Mesenchymal stem cell (in vitro differentiated cells and primary cell): ENCODE measurements at regions not wholly inside any gene's neighbourhood (a gene's known extent, or its start where the extent isn't known, plus 50 kb on each side); places are given as distances from the start of the nearest gene placed in this dataset.

Experiments
- DNase-seq: peaks from one replicate; pipeline ENCODE4 v3.0.0-alpha.2; 2013
- H2AFZ ChIP-seq: one replicate; pipeline ENCODE4 v1.6.1; 2013; ENCODE audit warnings: low read depth, mild to moderate bottlenecking, control low read depth, inconsistent platforms, low read length, moderate library complexity
- H2AK5ac ChIP-seq: 2 replicates; pipeline ENCODE4 v1.6.1; 2013; ENCODE audit warnings: low read length, moderate library complexity, mild to moderate bottlenecking, inconsistent platforms; ENCODE audit not compliant: severe bottlenecking
- H2BK120ac ChIP-seq: one replicate; pipeline ENCODE4 v1.6.1; 2013; ENCODE audit warnings: low read depth, mild to moderate bottlenecking, inconsistent platforms, low read length, moderate library complexity
- H2BK12ac ChIP-seq, 2 experiments: one replicate each; pipeline ENCODE4 v1.6.1; 2013; ENCODE audit warnings: inconsistent platforms in 2 of 2, low read length in 2 of 2, mild to moderate bottlenecking in 2 of 2, moderate library complexity in 2 of 2, control low read depth in 1 of 2
- H2BK15ac ChIP-seq: one replicate; pipeline ENCODE4 v1.6.1; 2013; ENCODE audit warnings: mild to moderate bottlenecking, low read depth, inconsistent platforms; ENCODE audit not compliant: poor library complexity, severe bottlenecking
- H2BK5ac ChIP-seq: 2 replicates; pipeline ENCODE4 v1.6.1; 2013; ENCODE audit warnings: low read depth, mild to moderate bottlenecking, low read length, control low read depth, inconsistent platforms; ENCODE audit not compliant: poor library complexity, severe bottlenecking
- H3K14ac ChIP-seq, 2 experiments: one replicate each; pipeline ENCODE4 v1.6.1; 2013; ENCODE audit warnings: inconsistent platforms in 2 of 2, low read length in 2 of 2, control low read depth in 1 of 2, mild to moderate bottlenecking in 1 of 2, moderate library complexity in 1 of 2
- H3K18ac ChIP-seq, 2 experiments: one replicate each; pipeline ENCODE4 v1.6.1; 2013; ENCODE audit warnings: inconsistent platforms in 2 of 2, low read length in 2 of 2, control low read depth in 1 of 2, low read depth in 1 of 2, mild to moderate bottlenecking in 1 of 2
- H3K23ac ChIP-seq, 2 experiments: one replicate each; pipeline ENCODE4 v1.6.1; 2013; ENCODE audit warnings: inconsistent platforms in 2 of 2, low read length in 2 of 2, mild to moderate bottlenecking in 2 of 2, moderate library complexity in 2 of 2, control low read depth in 1 of 2
- H3K27ac ChIP-seq: 2 replicates; pipeline ENCODE4 v1.5.1; 2013; ENCODE audit warnings: mild to moderate bottlenecking, moderate library complexity, low read length, control low read depth, inconsistent platforms; ENCODE audit not compliant: poor library complexity, severe bottlenecking
- H3K27me3 ChIP-seq, 2 experiments: 2 replicates each; pipeline versions ENCODE4 v1.6.1 to v1.7.0; 2013; ENCODE audit warnings: low read length in 2 of 2, mild to moderate bottlenecking in 2 of 2, moderate library complexity in 2 of 2, control low read depth in 1 of 2, inconsistent platforms in 1 of 2; ENCODE audit not compliant: control insufficient read depth in 1 of 2, insufficient read depth in 1 of 2
- H3K36me3 ChIP-seq, 2 experiments: 2 replicates each; pipeline versions ENCODE4 v1.6.1 to v1.7.0; 2013; ENCODE audit warnings: low read length in 2 of 2, control low read depth in 1 of 2, inconsistent platforms in 1 of 2, low read depth in 1 of 2, mild to moderate bottlenecking in 1 of 2; ENCODE audit not compliant: insufficient read depth in 2 of 2, control insufficient read depth in 1 of 2
- H3K4ac ChIP-seq, 2 experiments: one replicate each; pipeline ENCODE4 v1.6.1; 2013; ENCODE audit warnings: inconsistent platforms in 2 of 2, low read length in 2 of 2, mild to moderate bottlenecking in 2 of 2, moderate library complexity in 2 of 2, control low read depth in 1 of 2, low read depth in 1 of 2
- H3K4me1 ChIP-seq: 2 replicates; pipeline ENCODE4 v1.6.1; 2013; ENCODE audit warnings: low read depth, low read length, control low read depth; ENCODE audit not compliant: control insufficient read depth, insufficient read depth
- H3K4me2 ChIP-seq: 2 replicates; pipeline ENCODE4 v1.6.1; 2013; ENCODE audit warnings: low read length, mild to moderate bottlenecking, inconsistent platforms; ENCODE audit not compliant: poor library complexity, severe bottlenecking
- H3K4me3 ChIP-seq, 2 experiments: 2 replicates each; pipeline versions ENCODE4 v1.5.1 to v1.7.0; 2013; ENCODE audit warnings: low read length in 2 of 2, mild to moderate bottlenecking in 2 of 2, control low read depth in 1 of 2, low read depth in 1 of 2; ENCODE audit not compliant: insufficient read depth in 1 of 2
- H3K79me1 ChIP-seq: replicated peaks from 2 replicates; pipeline ENCODE4 v1.6.1; 2013; ENCODE audit warnings: mild to moderate bottlenecking, control low read depth, low read length, inconsistent platforms; ENCODE audit not compliant: poor library complexity, severe bottlenecking
- H3K9ac ChIP-seq: 2 replicates; pipeline ENCODE4 v1.7.0; 2013; ENCODE audit warnings: mild to moderate bottlenecking, low read length, moderate library complexity
- H3K9me3 ChIP-seq: 2 replicates; pipeline ENCODE4 v1.7.0; 2013; ENCODE audit warnings: mild to moderate bottlenecking, low read length; ENCODE audit not compliant: control insufficient read depth
- H4K8ac ChIP-seq: one replicate; pipeline ENCODE4 v1.6.1; 2013; ENCODE audit warnings: inconsistent platforms, mild to moderate bottlenecking, low read length, moderate library complexity
- H4K91ac ChIP-seq: one replicate; pipeline ENCODE4 v1.6.1; 2013; ENCODE audit warnings: mild to moderate bottlenecking, low read length, inconsistent platforms
- WGBS: methylation state at CpG from one replicate; pipeline ENCODE4 v1.1.7; 2013; ENCODE audit warnings: mixed read lengths; 5-methylcytosine and 5-hydroxymethylcytosine counted together

DNA sequence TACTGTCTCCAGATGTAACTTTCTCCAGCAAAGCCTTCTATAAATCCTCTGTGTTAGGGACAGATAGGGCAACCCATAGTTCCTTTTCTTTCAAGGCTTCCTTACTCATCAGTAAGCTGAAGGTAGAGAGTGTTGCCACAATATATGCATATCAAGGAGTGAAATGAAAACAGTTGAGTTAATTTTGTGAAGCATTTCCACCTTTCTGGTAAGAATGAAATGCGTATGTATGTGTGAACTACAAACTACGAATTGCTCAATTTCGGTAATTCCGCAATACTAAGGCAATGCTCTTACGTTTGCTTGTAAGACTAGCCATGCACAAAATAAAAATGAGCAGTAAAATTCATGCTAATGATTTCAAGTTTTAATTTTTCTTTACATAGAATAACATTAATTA, 61.2 kb upstream of the HBS1L start:
- Histone ChIP-seq H3K36me3 (no peaks in the 10 kb centered on the region), H3K4me2 (no peak overlapping the region), H3K18ac (no peak overlapping the region), H3K9ac (no peak overlapping the region), H3K23ac (no peak overlapping the region), H2BK120ac (no peak overlapping the region), H4K91ac (no peak overlapping the region), H4K8ac (no peak overlapping the region), H2BK12ac (no peak overlapping the region), H3K4ac (no peak overlapping the region), H3K79me1 (no peaks in the 10 kb centered on the region), H3K27me3 (peaks cover 0 to 9% of the 10 kb centered on the region in 2 experiments), H3K14ac (no peak overlapping the region), H3K4me1 (no peaks in the 10 kb centered on the region), H2BK15ac (no peak overlapping the region), H3K4me3 (no peak overlapping the region), H3K27ac (no peak overlapping the region), H3K9me3 (no peaks in the 10 kb centered on the region), H2BK5ac (no peak overlapping the region), H2AK5ac (no peak overlapping the region), H2AFZ (no peak overlapping the region)
- peak; percentile 16 for DNase-seq
- WGBS = 88% methylated on average over 5 of the region's 5 CpGs

DNA sequence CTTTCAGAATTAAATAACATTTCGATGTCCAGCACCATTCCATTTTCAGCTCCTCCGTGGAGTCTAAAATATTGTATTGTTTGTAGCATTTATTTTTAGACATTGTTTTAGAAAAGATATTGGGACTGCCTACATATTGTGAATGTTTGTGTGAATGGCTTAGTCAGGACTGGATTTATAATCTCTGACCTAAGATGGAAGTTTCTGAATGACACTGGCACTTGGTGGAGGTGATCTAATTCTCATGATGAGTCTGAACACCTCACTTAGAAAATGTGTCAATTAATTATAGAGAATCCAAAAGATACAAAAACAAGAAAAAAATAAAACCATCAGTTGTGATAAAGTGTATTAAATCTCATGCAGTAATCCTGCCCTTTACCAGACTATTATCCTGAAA, 60.8 kb upstream of the HBS1L start:
- no peak overlapping the region for H2BK5ac ChIP-seq
- no peak overlapping the region for H2BK120ac ChIP-seq
- H3K4me1 ChIP-seq = no peaks in the 10 kb centered on the region
- H2AK5ac ChIP-seq = no peak overlapping the region
- H3K4me3 ChIP-seq = no peak overlapping the region
- WGBS = 100% methylated on average over 1 of the region's 2 CpGs
- no peak overlapping the region for H3K4ac ChIP-seq
- H3K36me3 ChIP-seq = no peaks in the 10 kb centered on the region
- no peak overlapping the region for H4K8ac ChIP-seq
- no peak overlapping the region for H3K27ac ChIP-seq
- no peak overlapping the region for H2BK12ac ChIP-seq
- H2BK15ac ChIP-seq = no peak overlapping the region
- no peaks in the 10 kb centered on the region for H3K79me1 ChIP-seq
- no peak overlapping the region for H2AFZ ChIP-seq
- no peak overlapping the region for H3K14ac ChIP-seq
- H3K27me3 ChIP-seq = peaks cover 0 to 9% of the 10 kb centered on the region in 2 experiments
- H3K9ac ChIP-seq = no peak overlapping the region
- H4K91ac ChIP-seq = no peak overlapping the region
- H3K9me3 ChIP-seq = no peaks in the 10 kb centered on the region
- H3K18ac ChIP-seq = no peak overlapping the region
- H3K4me2 ChIP-seq = no peak overlapping the region
- H3K23ac ChIP-seq = no peak overlapping the region
- DNase-seq = no peak

DNA sequence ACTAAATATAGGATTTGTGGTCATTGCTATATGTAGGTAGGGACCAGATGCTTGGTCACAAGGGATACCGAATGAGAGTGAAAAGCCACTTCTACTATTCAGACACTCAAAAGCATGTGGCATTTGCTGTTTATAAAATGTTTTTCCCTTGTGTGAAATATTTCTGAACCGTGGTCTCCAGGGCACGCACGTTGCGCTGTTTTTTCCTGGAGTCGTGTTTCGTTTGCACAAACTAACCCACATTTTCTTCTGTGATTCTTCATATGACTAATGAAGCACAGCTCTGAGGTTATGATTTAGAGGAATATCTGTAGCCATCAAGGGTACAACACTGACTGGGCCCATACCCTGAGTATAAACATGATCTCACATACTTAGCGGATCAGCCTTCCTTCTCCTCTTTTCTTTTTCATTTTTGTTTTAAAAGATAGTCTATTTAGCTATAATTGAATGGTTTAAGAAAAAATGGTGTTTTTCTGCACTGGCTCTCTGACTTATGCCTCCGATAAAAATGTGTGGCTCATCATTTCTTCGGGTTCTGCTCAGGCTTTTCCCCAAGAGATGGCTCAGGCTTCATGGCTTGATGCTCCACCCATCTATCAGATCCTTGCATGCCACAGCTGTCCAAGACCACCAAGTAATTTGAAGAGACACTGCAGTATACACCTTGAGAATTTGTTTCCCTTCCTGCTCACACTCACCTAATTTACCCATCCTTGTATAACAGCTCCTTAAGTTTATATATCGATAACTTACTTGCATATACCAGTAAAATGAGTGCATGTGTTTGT, 59.9 kb upstream of the HBS1L start:
- Histone ChIP-seq H4K91ac (no peak overlapping the region), H4K8ac (no peak overlapping the region), H2BK15ac (no peak overlapping the region), H3K23ac (no peak overlapping the region), H3K36me3 (no peaks in the 10 kb centered on the region), H3K9me3 (no peaks in the 10 kb centered on the region), H2BK5ac (no peak overlapping the region), H2BK120ac (no peak overlapping the region), H3K79me1 (no peaks in the 10 kb centered on the region), H3K4me1 (no peaks in the 10 kb centered on the region), H2BK12ac (no peak overlapping the region), H3K27me3 (peaks cover 0 to 9% of the 10 kb centered on the region in 2 experiments), H3K4me3 (no peak overlapping the region), H3K4me2 (no peak overlapping the region), H2AK5ac (no peak overlapping the region), H3K18ac (no peak overlapping the region), H3K4ac (no peak overlapping the region), H3K14ac (no peak overlapping the region), H3K27ac (no peak overlapping the region), H2AFZ (no peak overlapping the region), H3K9ac (no peak overlapping the region)
- DNase-seq = no peak
- WGBS = 89% methylated on average over 9 of the region's 11 CpGs

DNA sequence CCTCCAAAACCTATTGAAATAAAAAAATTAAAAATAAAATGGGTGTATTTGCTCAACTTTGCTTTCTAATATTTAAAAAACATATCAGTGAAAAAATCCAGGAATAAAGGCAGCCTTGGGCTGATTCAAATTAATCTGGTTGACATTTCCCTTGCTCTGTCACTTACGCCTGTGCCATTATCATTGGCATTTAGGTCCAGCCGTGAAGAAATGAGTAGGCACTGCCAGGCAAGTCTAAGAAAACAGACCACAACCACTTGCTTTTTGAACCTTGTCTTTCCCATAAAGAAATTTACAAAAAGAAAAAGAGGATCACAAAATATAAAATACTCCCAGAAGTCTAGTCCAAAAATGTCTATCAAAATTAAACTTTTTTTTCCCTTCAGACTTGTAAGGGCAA, 59.2 kb upstream of the HBS1L start:
- no peak overlapping the region for H4K8ac ChIP-seq
- no peaks in the 10 kb centered on the region for H3K36me3 ChIP-seq
- H2BK12ac ChIP-seq = no peak overlapping the region
- no peak overlapping the region for H3K18ac ChIP-seq
- H2BK15ac ChIP-seq = no peak overlapping the region
- H3K23ac ChIP-seq = no peak overlapping the region
- H3K9ac ChIP-seq = no peak overlapping the region
- H3K4me1 ChIP-seq = no peaks in the 10 kb centered on the region
- no peak overlapping the region for H2AFZ ChIP-seq
- H2AK5ac ChIP-seq = no peak overlapping the region
- 94% methylated on average over 2 of the region's 2 CpGs for WGBS
- no peak for DNase-seq
- H3K27me3 ChIP-seq = peaks cover 0 to 9% of the 10 kb centered on the region in 2 experiments
- H2BK5ac ChIP-seq = no peak overlapping the region
- H4K91ac ChIP-seq = no peak overlapping the region
- no peak overlapping the region for H3K4me3 ChIP-seq
- H3K4me2 ChIP-seq = no peak overlapping the region
- no peaks in the 10 kb centered on the region for H3K79me1 ChIP-seq
- H3K9me3 ChIP-seq = no peaks in the 10 kb centered on the region
- no peak overlapping the region for H3K14ac ChIP-seq
- no peak overlapping the region for H2BK120ac ChIP-seq
- no peak overlapping the region for H3K27ac ChIP-seq
- no peak overlapping the region for H3K4ac ChIP-seq
